Mesendoderm (in vitro differentiated cells): ENCODE measurements at regions not wholly inside any gene's neighbourhood (a gene's known extent, or its start where the extent isn't known, plus 50 kb on each side); places are given as distances from the start of the nearest gene placed in this dataset.

ENCODE experiments used
- DNase-seq: peaks from one replicate; pipeline ENCODE4 v3.0.0; 2013
- H2AK5ac ChIP-seq: 2 replicates; pipeline ENCODE4 v1.6.1; 2013; ENCODE audit warnings: low read length, inconsistent platforms
- H2BK120ac ChIP-seq: 2 replicates; pipeline ENCODE4 v1.6.1; 2013; ENCODE audit warnings: low read depth, mild to moderate bottlenecking, low read length, moderate library complexity, mixed read lengths
- H2BK15ac ChIP-seq: replicated peaks from 2 replicates; pipeline ENCODE4 v1.6.1; 2013; ENCODE audit warnings: low read depth, mild to moderate bottlenecking, moderate library complexity
- H2BK5ac ChIP-seq: 2 replicates; pipeline ENCODE4 v1.6.1; 2013; ENCODE audit warnings: low read length, inconsistent platforms
- H3K18ac ChIP-seq: 2 replicates; pipeline ENCODE4 v1.6.1; 2013; ENCODE audit warnings: mild to moderate bottlenecking, low read length, mixed read lengths
- H3K23ac ChIP-seq: one replicate; pipeline ENCODE4 v1.6.1; 2013; ENCODE audit warnings: low read length
- H3K27ac ChIP-seq: 2 replicates; pipeline ENCODE4 v1.5.1; 2013; ENCODE audit warnings: low read depth, mild to moderate bottlenecking, inconsistent platforms, low read length, moderate library complexity
- H3K27me3 ChIP-seq: 2 replicates; pipeline ENCODE4 v1.6.1; 2013; ENCODE audit warnings: low read length, control low read depth, mild to moderate bottlenecking, inconsistent platforms; ENCODE audit not compliant: insufficient read depth, poor library complexity
- H3K36me3 ChIP-seq: 2 replicates; pipeline ENCODE4 v1.6.1; 2013; ENCODE audit warnings: low read length, inconsistent platforms; ENCODE audit not compliant: control insufficient read depth, insufficient read depth
- H3K4ac ChIP-seq: one replicate; pipeline ENCODE4 v1.6.1; 2013; ENCODE audit warnings: low read depth, mild to moderate bottlenecking, low read length, moderate library complexity
- H3K4me1 ChIP-seq: 2 replicates; pipeline ENCODE4 v1.6.1; 2013; ENCODE audit warnings: low read depth, low read length, inconsistent platforms; ENCODE audit not compliant: control insufficient read depth
- H3K4me2 ChIP-seq: 2 replicates; pipeline ENCODE4 v1.6.1; 2013; ENCODE audit warnings: low read length
- H3K4me3 ChIP-seq: 2 replicates; pipeline ENCODE4 v1.5.1; 2013; ENCODE audit warnings: mild to moderate bottlenecking, low read length
- H3K56ac ChIP-seq: one replicate; pipeline ENCODE4 v1.6.1; 2013; ENCODE audit warnings: low read length
- H3K79me1 ChIP-seq: 2 replicates; pipeline ENCODE4 v1.6.1; 2013; ENCODE audit warnings: low read length, inconsistent platforms
- H3K79me2 ChIP-seq: 2 replicates; pipeline ENCODE4 v1.6.1; 2013; ENCODE audit warnings: mild to moderate bottlenecking, low read length; ENCODE audit not compliant: control insufficient read depth, insufficient read depth
- H3K9ac ChIP-seq: 2 replicates; pipeline ENCODE4 v1.6.1; 2013; ENCODE audit warnings: low read length, inconsistent platforms
- H4K5ac ChIP-seq: one replicate; pipeline ENCODE4 v1.6.1; 2013; ENCODE audit warnings: low read length
- H4K8ac ChIP-seq: one replicate; pipeline ENCODE4 v1.6.1; 2013; ENCODE audit warnings: low read depth, mild to moderate bottlenecking, control low read depth, low read length, moderate library complexity
- WGBS: extraction: QIAGEN DNeasy Blood & Tissue Kit; methylation state at CpG from one replicate; pipeline ENCODE4 v1.1.7; 2013; ENCODE audit warnings: low lambda C conversion rate, missing lambda C conversion rate; ENCODE audit not compliant: insufficient coverage; ENCODE audit errors: extremely low coverage; 5-methylcytosine and 5-hydroxymethylcytosine counted together

GRCh38 chr5:74261866-74262265 lies 378.7 kb downstream of the ENC1 start:
- H3K4ac ChIP-seq, result peak overlapping the region; percentile 71
- DNase-seq, result no peak
- WGBS, result no CpG with 5 or more reads among the region's 3 CpGs

DNA sequence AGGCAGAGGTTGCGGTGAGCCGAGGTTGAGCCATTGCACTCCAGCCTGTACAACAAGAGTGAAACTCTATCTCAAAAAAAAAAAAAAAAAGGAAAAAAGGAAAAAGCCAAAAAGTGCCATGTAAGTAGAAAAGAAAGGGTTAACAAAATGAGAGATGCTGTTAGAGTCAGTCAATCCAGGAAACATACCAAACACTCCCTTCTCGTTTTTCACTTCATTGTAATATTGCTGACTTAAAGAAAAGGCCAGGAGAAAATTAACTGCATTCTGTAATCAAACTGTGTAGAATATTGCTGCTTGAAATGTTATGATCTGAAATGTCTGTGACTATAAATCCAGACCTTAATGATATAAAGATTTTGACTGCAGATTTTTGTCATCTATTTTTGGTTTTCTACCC lies 379.1 kb downstream of the ENC1 start:
- Histone ChIP-seq H3K79me1 (no peaks in the 10 kb centered on the region), H2BK15ac (no peak overlapping the region), H3K36me3 (no peaks in the 10 kb centered on the region), H2BK120ac (no peak overlapping the region), H3K56ac (no peak overlapping the region), H3K27me3 (no peaks in the 10 kb centered on the region), H3K4me2 (no peak overlapping the region), H2AK5ac (no peak overlapping the region), H3K4me3 (no peak overlapping the region), H4K5ac (no peak overlapping the region), H3K9ac (no peak overlapping the region), H3K79me2 (no peaks in the 10 kb centered on the region), H3K27ac (no peak overlapping the region), H3K4me1 (no peaks in the 10 kb centered on the region), H4K8ac (no peak overlapping the region), H2BK5ac (no peak overlapping the region), H3K18ac (no peak overlapping the region), H3K23ac (no peak overlapping the region), H3K4ac (no peak overlapping the region)
- no peak for DNase-seq
- whole genome bisulfite sequencing, result no CpG with 5 or more reads among the region's 3 CpGs

More at GRCh38 chr5:74261866-74262265, 378.7 kb downstream of the ENC1 start:
- H3K56ac ChIP-seq, result no peak overlapping the region
- H3K23ac ChIP-seq, result no peak overlapping the region
- no peaks in the 10 kb centered on the region for H3K4me1 ChIP-seq
- H3K4me2 ChIP-seq, result no peak overlapping the region
- H4K8ac ChIP-seq, result no peak overlapping the region
- H2AK5ac ChIP-seq, result no peak overlapping the region
- no peaks in the 10 kb centered on the region for H3K36me3 ChIP-seq
- no peak overlapping the region for H2BK120ac ChIP-seq
- no peak overlapping the region for H4K5ac ChIP-seq
- H3K4me3 ChIP-seq, result no peak overlapping the region
- H3K18ac ChIP-seq, result no peak overlapping the region
- H3K9ac ChIP-seq, result no peak overlapping the region
- H3K79me1 ChIP-seq, result no peaks in the 10 kb centered on the region
- no peaks in the 10 kb centered on the region for H3K27me3 ChIP-seq
- H3K79me2 ChIP-seq, result no peaks in the 10 kb centered on the region
- no peak overlapping the region for H2BK5ac ChIP-seq
- no peak overlapping the region for H3K27ac ChIP-seq
- H2BK15ac ChIP-seq, result no peak overlapping the region

DNA sequence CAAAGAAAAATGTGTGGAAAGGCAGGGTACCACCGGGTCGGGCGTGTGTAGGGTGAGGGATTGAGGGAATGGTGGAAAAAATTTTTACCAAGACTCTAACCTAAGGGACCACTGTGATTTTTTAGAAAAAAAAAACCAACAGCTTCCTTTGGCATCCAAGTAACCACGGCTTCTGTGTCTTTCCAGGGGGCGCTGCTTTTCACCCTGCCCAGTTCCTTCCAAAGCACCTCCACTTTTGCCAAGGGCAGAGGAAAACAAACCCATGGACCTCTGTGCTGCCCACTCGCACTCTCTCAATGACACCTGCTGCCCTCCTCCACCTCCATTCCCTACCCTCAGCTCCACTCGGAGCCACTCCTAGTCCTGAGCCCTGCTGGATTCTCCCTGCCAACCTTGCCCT lies 381.0 kb downstream of the ENC1 start:
- no peak overlapping the region for H4K8ac ChIP-seq
- no peak overlapping the region for H2BK5ac ChIP-seq
- H4K5ac ChIP-seq, result no peak overlapping the region
- H3K18ac ChIP-seq, result no peak overlapping the region
- H3K4me2 ChIP-seq, result no peak overlapping the region
- H3K79me2 ChIP-seq, result no peaks in the 10 kb centered on the region
- 100% methylated on average over 3 of the region's 7 CpGs for WGBS
- H2BK120ac ChIP-seq, result no peak overlapping the region
- H3K56ac ChIP-seq, result no peak overlapping the region
- H3K36me3 ChIP-seq, result no peaks in the 10 kb centered on the region
- H3K79me1 ChIP-seq, result no peaks in the 10 kb centered on the region
- no peak overlapping the region for H3K4ac ChIP-seq
- H3K23ac ChIP-seq, result no peak overlapping the region
- H3K27ac ChIP-seq, result no peak overlapping the region
- no peaks in the 10 kb centered on the region for H3K27me3 ChIP-seq
- no peak overlapping the region for H2AK5ac ChIP-seq
- DNase-seq, result no peak
- no peak overlapping the region for H2BK15ac ChIP-seq
- H3K4me3 ChIP-seq, result no peak overlapping the region
- no peak overlapping the region for H3K9ac ChIP-seq
- H3K4me1 ChIP-seq, result no peaks in the 10 kb centered on the region

DNA sequence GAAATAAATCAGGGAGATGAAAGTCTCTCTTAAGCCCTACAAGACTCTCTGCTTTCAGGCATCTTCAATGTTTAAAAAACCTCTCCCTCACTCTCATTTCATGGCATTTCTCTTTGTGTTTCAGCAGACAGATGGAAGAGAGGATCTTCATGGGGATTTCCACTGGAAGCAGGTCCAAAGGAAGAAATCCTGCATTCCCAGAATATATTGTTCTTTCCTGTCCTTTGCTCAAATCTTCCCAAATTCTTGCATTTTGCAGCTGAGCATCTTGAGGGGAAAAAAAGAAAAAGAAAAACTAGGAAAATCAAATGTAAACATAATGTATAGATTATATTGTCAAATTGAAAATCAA lies 382.2 kb downstream of the ENC1 start:
- no peaks in the 10 kb centered on the region for H3K79me1 ChIP-seq
- H4K8ac ChIP-seq, result no peak overlapping the region
- no peak overlapping the region for H3K4me2 ChIP-seq
- H3K9ac ChIP-seq, result no peak overlapping the region
- no peak overlapping the region for H2AK5ac ChIP-seq
- no peak overlapping the region for H4K5ac ChIP-seq
- no peaks in the 10 kb centered on the region for H3K4me1 ChIP-seq
- no peak overlapping the region for H2BK5ac ChIP-seq
- H3K27ac ChIP-seq, result no peak overlapping the region
- H3K4ac ChIP-seq, result no peak overlapping the region
- H2BK120ac ChIP-seq, result no peak overlapping the region
- no peak overlapping the region for H2BK15ac ChIP-seq
- no peaks in the 10 kb centered on the region for H3K36me3 ChIP-seq
- H3K27me3 ChIP-seq, result no peaks in the 10 kb centered on the region
- H3K79me2 ChIP-seq, result no peaks in the 10 kb centered on the region
- no peak overlapping the region for H3K4me3 ChIP-seq
- DNase-seq, result no peak
- no peak overlapping the region for H3K18ac ChIP-seq
- H3K23ac ChIP-seq, result no peak overlapping the region
- H3K56ac ChIP-seq, result peak overlapping the region; percentile 11

DNA sequence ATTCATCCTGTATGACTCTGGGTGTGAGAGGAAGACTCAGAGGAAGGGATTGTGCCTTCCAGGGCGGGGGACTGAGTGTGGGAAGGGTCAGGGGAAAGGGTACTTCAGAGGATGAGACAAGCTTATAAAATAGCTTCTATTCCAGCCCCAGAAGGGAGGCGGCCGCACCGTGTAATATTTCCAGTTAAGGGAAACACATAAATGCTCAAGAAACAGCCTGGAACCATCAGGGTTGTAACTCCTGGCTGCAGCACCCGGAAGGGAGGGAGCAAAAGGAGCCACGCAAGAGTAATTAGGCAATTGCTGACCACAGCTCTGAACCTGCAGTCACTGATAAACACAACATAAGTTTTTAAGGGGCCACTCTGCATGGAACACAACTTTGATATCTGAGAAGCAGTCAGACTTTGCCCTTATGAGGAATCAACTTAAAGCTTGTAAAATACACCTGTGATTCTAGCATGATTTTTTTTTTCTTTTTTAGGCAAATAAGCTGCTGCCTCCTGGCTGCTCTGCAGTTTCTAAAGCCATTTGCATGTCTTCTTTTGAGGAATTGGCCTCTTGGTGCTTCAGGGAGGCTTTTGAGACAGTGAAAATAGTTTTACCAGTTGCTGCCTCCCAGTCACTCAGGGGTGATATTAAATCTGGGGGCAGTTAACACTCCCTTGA lies 382.7 kb downstream of the ENC1 start:
- Histone ChIP-seq H2BK15ac (no peak overlapping the region), H2AK5ac (no peak overlapping the region), H3K36me3 (no peaks in the 10 kb centered on the region), H3K4ac (no peak overlapping the region), H3K4me3 (no peak overlapping the region), H3K4me1 (no peaks in the 10 kb centered on the region), H3K4me2 (no peak overlapping the region), H3K23ac (no peak overlapping the region), H2BK5ac (no peak overlapping the region), H4K5ac (no peak overlapping the region), H3K27ac (no peak overlapping the region), H3K56ac (peak overlapping the region; percentile 22), H3K79me1 (no peaks in the 10 kb centered on the region), H4K8ac (no peak overlapping the region), H2BK120ac (no peak overlapping the region), H3K79me2 (no peaks in the 10 kb centered on the region), H3K27me3 (no peaks in the 10 kb centered on the region), H3K9ac (no peak overlapping the region), H3K18ac (no peak overlapping the region)
- no peak for DNase-seq
- no CpG with 5 or more reads among the region's 6 CpGs for whole genome bisulfite sequencing

DNA sequence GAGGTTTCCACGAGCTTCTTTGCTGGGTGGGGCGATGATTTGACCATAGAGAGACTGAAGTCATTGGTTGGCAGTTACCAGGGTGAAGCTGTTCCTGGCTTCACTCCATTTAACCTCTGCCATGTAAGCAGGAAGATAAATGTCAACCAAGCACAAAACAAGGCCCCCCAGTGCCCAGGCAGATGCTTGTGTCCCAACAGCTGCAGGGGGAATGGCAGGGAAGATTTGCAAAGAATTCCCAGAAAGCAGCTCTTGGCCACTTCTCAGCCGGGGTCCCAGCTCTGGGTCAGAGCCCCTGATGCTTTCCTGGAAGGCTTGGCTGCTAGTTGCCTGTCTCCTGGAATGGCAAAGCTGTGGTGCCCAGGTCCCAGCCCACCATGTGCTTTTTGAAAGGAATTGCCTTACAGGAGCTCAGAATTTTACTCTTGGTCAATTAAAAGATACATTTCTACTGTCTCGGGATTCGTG lies 383.4 kb downstream of the ENC1 start:
- no peaks in the 10 kb centered on the region for H3K27me3 ChIP-seq
- no peak overlapping the region for H3K4me3 ChIP-seq
- H2BK15ac ChIP-seq, result no peak overlapping the region
- no peak overlapping the region for H3K9ac ChIP-seq
- H3K36me3 ChIP-seq, result no peaks in the 10 kb centered on the region
- WGBS, result no CpG with 5 or more reads among the region's 5 CpGs
- no peak overlapping the region for H3K4ac ChIP-seq
- H2AK5ac ChIP-seq, result no peak overlapping the region
- H3K4me1 ChIP-seq, result no peaks in the 10 kb centered on the region
- no peak overlapping the region for H3K23ac ChIP-seq
- DNase-seq, result no peak
- no peak overlapping the region for H2BK120ac ChIP-seq
- no peak overlapping the region for H4K5ac ChIP-seq
- no peak overlapping the region for H4K8ac ChIP-seq
- H3K79me1 ChIP-seq, result no peaks in the 10 kb centered on the region
- H3K18ac ChIP-seq, result no peak overlapping the region
- H3K4me2 ChIP-seq, result no peak overlapping the region
- H3K79me2 ChIP-seq, result no peaks in the 10 kb centered on the region
- H3K56ac ChIP-seq, result no peak overlapping the region
- H2BK5ac ChIP-seq, result no peak overlapping the region
- no peak overlapping the region for H3K27ac ChIP-seq
